IPS DF 4.7 (cell line): ENCODE measurements at regions not wholly inside any gene's neighbourhood (a gene's known extent, or its start where the extent isn't known, plus 50 kb on each side); places are given as distances from the start of the nearest gene placed in this dataset.
"Not testable (repeated sequence)": the region's sequence is repeated elsewhere in the genome, so short reads cannot be mapped to it uniquely, and the experiment has no call there.

Experiments
- DNase-seq: peaks from one replicate; pipeline ENCODE4 v3.0.0-alpha.2; 2013; ENCODE audit warnings: low spot score; ENCODE audit errors: extremely low read depth

DNA sequence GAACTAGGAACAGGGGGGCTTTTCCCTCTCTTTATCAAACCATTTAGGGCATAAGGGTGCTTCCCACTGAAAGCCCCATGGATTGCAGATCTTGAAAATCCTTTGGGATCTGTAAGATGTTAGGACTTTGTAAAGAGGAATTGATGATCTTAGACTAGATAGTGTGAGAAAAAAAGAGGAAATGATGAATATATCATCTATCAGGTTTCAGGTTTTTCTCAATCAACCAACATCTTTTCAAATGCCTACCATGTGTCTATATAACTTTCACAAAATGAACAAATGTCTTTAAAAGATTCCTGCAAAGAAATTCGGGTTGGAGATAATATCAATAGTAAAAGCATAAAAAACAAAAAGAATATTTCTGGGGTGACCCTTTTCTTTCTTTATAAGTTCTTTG, 50.1 kb downstream of the KCNC4 start:
- no peak for DNase-seq

DNA sequence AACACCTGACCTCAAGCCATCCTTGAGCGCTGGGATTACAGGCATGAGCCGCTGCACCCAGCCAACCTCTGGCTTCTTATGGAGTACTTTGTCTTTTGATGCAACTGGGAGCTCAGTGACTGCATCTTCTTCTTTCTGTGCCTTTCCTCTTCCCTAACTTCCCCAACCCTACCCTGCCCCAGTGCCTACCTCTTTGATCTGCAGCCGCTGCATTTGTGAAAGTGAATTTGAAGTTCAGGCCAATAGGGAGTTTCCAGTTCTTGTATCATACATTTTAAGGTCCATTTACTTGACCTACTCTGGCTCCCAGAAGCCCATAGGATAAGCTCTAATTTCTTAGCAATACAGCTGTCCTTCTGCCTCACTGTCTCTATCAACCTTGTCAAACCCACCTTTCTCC, 52.2 kb downstream of the KCNC4 start:
- no peak for DNase-seq

DNA sequence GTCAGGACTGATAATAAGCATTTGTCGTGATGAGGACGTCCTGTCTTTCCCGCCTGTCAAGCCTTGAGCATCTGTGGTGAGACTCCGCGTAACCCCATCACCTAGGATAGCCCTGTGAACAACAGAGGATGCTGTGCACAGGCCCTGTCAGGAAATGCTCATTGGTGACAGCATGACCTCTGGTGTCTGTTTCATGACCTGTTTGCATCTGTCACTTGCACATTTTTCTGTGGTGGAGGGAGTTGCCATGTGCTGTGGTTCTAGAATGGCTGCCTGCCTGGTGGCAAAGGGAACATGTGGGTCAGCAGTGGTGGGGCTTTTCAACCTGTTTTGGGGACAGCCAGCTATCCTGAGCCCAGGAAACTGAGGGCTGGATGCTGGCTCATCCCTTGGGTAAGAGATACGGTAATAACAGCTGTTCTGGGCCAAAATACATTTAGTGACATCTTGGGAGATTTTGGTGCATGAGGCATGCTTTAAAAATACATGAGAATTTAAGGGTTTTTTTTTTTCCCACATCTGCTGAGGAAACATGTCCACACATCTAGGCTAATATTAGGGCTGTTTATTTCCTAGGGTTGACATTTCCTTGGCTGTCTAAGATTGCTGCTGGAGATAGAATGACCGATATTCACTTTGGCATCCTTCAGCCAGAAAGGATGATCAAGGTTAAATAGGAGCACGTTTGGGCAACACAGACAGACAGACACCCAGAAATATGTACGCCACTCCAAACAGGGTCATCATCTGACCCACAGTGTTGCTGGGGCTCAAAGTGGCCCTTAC, 52.9 kb downstream of the KCNC4 start:
- DNase-seq: no peak

DNA sequence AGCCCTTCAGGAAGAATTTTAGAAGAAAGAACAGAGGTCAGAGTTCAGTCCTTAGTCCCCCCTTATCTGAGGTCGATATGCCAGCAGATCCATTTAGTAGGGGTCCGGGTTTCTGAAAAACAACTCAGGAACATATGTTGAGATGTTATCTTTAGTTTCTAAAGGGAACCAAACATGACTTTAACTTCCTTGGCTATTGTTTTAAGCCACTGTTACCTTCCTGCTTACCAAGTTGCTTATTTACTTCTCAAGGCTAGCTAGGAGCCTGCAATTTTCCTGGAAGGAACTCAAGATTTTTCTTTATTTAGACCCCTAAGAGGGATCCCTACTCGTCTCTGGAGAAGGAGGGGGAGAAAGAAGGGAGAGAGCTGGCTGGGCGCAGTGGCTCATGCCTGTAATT, 54.3 kb downstream of the KCNC4 start:
- no peak for DNase-seq

DNA sequence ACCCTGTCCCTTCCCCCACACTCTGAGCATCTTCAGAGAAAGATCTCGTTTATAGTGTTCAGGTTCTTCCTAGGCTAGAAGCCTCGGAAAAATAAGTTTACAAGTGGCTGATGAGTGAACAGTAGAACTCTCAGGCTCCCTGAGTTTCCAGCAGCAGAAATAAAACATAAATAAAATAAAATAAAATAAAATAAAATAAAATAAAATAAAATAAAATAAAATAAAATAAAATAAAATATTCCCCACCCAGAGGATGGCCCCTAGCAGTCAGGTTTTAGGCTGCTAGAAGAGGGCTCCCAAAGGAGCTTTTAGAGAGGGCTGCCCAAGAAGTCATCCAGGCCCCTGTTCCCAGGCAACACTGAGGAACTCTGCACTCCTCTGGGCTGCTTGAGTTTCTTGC, 55.1 kb downstream of the KCNC4 start:
- DNase-seq: no peak

DNA sequence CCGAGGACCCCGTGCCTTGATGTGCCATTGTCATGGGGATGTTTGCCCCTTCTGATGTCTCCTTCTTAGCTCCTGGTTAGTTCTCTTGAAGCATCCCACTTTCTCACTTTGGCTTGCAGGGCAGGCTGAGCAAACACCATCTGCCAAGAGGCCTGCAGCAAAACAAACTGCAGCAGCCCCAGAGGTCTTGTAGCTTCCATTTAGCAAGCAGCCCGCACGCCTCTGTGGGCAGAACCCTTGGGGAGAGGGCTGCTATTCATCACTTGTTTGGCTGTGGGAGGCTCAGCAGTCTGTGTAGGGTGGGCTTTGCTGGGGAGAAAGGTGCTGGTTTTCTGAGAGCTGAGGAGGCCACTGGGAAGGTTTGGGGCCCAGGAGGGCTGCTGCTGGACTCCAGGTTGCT, 56.7 kb downstream of the KCNC4 start:
- no peak for DNase-seq

DNA sequence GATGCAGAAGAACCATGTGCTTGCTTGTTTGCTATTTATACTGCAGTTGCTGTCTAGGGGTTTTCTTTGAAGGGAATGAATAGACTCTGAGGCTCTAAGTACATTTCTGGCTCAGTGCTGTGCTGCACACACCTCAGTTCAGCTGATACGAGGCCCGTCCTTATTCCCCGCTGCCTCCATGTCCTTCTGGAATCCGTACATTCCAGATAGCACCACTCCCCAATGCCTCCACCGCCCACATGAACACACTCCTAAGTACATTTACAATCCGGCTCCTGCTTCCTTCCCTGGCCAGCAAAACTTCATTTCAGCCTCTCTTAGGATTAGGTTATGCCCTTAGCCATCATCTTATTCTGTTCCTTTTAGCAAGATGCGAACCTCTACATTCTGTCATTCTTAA, 57.1 kb downstream of the KCNC4 start:
- DNase-seq: no peak

DNA sequence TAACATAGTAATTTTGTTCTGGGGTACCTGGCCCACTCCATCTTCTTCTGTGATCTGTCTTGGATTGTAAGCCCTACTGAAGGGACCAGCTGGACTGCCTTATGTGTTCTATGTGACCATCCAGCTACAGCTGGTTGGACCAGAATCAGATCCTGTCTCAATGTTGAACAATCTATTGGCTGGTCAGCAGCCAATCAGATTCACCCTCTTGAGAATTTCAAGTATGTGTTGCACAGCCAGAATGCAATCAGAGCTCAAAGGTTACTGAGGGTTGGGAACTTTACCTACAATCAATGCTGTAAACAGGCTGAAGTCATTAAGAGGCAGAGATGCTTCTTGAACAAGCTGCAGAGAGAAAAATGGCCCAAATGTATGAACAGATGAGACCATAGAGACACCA, 61.9 kb downstream of the KCNC4 start:
- peak; percentile 11 for DNase-seq

DNA sequence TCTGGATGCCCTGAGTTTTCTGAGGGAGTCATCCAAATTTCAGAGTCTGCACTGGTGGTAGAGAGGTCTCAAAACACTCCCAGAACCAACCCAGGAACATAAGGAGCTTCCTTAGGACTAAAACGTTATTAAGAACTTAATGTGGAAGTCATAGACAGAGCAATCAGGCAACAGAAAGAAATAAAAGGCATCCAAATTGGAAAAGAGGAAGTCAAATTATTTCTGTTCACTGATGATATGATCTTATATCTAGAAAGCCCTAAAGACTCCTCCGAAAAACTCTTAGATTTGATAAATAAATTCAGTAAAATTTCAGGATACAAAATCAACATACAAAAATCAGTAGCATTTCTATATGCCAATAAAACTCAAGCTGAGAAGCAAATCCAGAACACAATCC, 63.7 kb downstream of the KCNC4 start:
- not testable (repeated sequence) for DNase-seq

DNA sequence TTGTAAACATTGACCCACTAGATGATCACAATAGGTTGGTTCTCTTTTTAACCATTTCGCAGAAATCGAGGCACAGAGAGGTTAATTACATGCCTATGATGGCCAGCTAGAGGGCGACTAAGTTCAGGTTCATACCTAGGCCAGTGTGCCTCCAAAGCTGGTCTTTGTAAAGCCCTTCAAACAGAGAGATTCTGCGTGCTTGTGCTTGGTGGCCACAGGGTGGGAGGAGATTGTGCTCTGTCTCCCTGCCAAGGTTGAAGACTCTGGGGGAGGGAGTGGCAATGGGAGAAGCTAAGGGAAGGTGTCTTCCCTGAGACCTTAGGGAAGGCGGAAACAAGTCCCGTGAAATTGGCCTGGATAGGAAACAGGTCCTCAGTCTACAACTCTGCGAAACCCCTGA, 59.1 kb upstream of the RBM15 start:
- DNase-seq: peak; percentile 9

DNA sequence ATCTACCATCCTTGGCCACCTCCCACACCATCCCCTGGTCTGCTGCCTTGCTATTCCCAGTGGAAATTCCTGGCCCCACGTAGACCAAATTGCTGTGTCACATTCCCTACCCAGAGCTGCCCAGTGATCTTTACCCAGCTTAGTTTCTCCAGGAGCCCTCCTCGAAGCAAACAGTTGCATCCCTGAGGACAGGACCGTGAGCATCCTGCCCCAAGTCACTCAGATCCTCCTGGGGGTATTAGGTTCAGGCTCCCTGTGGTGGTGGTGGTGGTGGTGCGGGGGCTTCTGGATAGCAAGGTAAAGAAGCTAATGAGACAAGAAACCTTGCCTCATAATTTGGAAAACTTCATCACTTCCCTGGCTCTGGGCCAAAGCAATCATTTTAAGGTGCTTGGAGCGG, 58.4 kb upstream of the RBM15 start:
- DNase-seq: no peak

DNA sequence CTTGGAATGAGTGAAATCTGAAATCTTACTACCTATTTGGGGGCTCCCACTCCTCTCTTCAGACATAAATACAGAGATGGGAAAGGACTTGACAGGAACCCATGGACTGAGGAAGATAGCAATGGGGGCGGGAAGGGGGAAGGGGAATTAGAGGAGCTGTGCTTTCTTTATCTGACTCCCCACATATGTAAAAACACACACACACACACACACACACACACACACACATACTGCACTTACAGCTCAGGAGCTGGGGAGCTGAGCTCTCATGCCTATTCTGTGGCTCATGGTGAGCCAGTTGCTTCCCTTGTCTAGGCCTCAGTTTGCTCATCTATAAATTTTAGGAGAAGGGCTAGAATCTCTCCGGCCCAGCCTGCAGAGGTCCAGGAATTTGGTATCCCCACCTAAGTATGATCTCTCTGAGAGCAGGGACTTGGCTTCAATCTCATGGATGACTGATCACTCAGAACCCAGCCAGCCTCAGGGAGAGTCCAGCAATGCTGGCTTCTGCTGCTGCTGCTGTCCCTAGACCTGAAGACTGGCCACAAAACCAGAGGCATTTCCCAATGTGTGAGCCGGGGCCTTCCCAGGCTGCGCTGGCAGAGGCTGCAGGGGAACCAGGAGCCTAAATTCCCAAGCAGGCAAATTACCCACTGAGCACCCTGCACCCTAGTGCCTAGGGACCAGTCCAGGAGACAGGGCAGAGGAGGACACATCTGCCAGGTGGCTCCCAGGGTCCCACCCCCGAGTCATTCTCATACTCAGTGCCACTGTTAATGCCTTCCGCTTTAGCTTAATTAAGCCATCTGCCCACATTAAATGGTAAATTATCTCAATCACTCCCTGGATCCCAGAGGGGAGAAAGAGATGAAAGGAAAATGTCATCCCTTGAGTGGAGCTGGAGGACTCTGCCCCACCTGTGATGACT, 57.5 kb upstream of the RBM15 start:
- DNase-seq: no peak

DNA sequence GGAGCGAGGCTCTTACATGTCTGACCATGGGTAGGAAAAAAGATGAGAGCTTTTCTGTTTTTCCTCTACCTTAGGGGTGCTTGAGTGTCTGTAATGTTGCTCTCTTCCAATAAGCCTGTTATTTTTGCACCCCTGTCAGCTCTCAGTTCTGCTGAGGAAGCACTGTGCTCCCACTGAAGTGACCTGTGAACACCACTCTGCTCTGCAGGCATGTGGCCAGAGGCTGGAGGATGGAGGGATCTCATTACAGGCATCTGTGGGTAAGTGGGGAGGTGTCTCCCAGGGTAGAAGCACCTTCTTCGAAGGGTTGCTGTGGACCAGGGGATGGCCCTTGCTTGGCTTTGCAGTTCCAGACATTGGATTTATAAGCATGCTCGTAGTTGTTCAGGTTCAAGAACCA, 56.8 kb upstream of the RBM15 start:
- no peak for DNase-seq

DNA sequence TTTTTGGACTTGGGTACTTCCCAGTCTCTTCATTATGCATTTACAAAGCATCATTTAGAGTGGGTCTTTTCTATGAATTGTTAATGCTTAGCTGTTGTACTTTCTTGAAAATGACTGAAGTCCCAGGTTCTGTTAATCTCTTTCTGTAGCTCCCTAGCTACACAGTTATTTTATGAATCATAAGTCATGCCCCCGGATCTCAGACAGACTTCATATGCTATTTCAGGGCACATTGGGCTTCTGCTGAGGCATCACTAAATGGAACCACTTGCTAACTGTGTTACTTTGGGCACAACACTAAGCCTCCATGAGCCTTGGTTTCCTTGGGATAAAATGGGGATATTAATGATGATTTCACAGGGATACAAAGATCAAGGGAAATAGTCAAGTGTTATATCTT, 55.5 kb upstream of the RBM15 start:
- DNase-seq: no peak

DNA sequence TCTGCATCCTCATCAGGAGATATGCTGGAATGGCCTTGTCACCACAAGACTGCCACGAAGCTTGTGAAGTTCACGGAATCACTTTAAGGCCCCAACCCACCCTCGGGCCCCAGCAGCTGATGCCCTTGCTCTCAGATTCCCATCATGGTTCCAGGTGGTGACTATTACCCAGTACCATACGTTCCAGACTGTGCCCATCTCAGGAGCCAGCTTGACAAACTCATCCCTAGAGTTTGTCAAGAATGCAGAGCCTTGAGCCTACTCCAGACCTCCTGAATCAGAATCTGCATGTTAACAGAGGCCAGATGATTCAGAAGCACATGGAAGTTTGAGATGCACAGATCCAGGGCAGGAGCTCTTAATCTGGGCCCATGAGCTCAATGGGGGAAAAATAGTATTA, 53.9 kb upstream of the RBM15 start:
- no peak for DNase-seq

DNA sequence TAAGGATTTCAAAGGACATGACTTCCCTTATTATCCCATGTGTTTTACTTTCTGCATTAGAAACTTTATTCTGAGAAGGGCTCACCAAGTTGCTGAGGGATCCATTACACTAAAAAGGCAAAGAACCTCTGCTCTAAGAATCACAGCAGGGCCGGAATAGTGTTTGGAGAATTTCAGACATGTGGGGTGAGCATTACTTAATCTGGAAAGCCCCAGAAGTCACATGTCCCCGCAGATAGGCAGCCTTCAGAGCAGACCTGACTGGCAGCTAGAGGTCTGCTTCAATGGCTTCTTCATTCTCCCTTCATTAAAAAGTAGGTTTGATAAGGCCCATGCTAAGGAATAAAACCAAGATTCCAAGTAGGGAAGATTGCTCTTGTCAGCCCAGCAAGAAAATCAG, 52.6 kb upstream of the RBM15 start:
- DNase-seq: no peak

DNA sequence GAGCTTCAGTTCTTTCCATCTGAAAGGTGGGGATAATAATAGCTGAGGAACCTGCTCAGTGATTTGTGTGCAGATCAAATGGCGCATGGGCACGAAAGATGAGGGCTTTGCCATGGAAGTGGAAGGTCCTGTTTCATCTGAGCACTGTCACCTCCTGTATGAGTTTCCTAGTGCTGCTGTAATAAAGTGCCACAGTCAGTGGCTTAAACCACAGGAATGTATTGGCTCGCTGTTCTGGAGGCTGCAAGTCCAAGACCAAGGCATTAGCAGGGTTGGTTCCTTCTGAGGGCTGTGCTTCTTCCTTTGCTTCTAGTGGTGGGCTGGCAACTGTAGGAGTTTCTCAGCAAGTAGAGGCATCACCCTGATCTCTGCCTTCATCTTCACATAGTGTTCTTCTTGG, 51.1 kb upstream of the RBM15 start:
- no peak for DNase-seq
